Skin of body (tissue), 1 donor: ENCODE measurements at regions not wholly inside any gene's neighbourhood (a gene's known extent, or its start where the extent isn't known, plus 50 kb on each side); places are given as distances from the start of the nearest gene placed in this dataset.

Source experiments
- DNase-seq: peaks from one replicate; lab custom pipeline; 2025; lab: John Stamatoyannopoulos, UW

- DNase-seq: no peak
Observed at GRCh38 chr10:121032460-121032859, 181.3 kb downstream of the WDR11 start.

GRCh38 chr10:121033366-121033765 is 182.2 kb downstream of the WDR11 start:
- DNase-seq: peak; percentile 11

- peak; percentile 85 for DNase-seq
Observed at GRCh38 chr10:121036431-121036830, 185.3 kb downstream of the WDR11 start.

- no peak for DNase-seq
Observed at GRCh38 chr10:121041499-121041898, 190.3 kb downstream of the WDR11 start.

GRCh38 chr10:121041906-121042305 is 190.7 kb downstream of the WDR11 start:
- DNase-seq: no peak

- DNase-seq: no peak
Observed at GRCh38 chr10:121042342-121042741, 191.2 kb downstream of the WDR11 start.

GRCh38 chr10:121043124-121043849 is 192.1 kb downstream of the WDR11 start:
- DNase-seq: no peak

GRCh38 chr10:121048749-121049148 is 197.6 kb downstream of the WDR11 start:
- DNase-seq: no peak

GRCh38 chr10:121049489-121049888 is 198.3 kb downstream of the WDR11 start:
- DNase-seq: peak; percentile 11

GRCh38 chr10:121049923-121050322 is 198.8 kb downstream of the WDR11 start:
- DNase-seq: no peak

- DNase-seq: no peak
Observed at GRCh38 chr10:121051171-121051570, 200.0 kb downstream of the WDR11 start.

GRCh38 chr10:121051696-121052279 is 200.6 kb downstream of the WDR11 start:
- DNase-seq: no peak

- DNase-seq: no peak
Observed at GRCh38 chr10:121053151-121053550, 202.0 kb downstream of the WDR11 start.

- DNase-seq: no peak
Observed at GRCh38 chr10:121054874-121055273, 203.7 kb downstream of the WDR11 start.

GRCh38 chr10:121057269-121057668 is 206.1 kb downstream of the WDR11 start:
- no peak for DNase-seq

- no peak for DNase-seq
Observed at GRCh38 chr10:121058082-121058481, 206.9 kb downstream of the WDR11 start.

- DNase-seq: no peak
Observed at GRCh38 chr10:121059351-121059750, 208.2 kb downstream of the WDR11 start.

- DNase-seq: no peak
Observed at GRCh38 chr10:121062115-121062514, 211.0 kb downstream of the WDR11 start.

- no peak for DNase-seq
Observed at GRCh38 chr10:121063744-121064143, 212.6 kb downstream of the WDR11 start.

- no peak for DNase-seq
Observed at GRCh38 chr10:121064491-121064890, 213.3 kb downstream of the WDR11 start.

- no peak for DNase-seq
Observed at GRCh38 chr10:121065330-121065729, 214.2 kb downstream of the WDR11 start.

GRCh38 chr10:121069061-121069850 is 218.1 kb downstream of the WDR11 start:
- DNase-seq: no peak
